ENCODE measurements at regions not wholly inside any gene's neighbourhood (a gene's known extent, or its start where the extent isn't known, plus 50 kb on each side); places are given as distances from the start of the nearest gene placed in this dataset.

- DNase-seq = peak; percentile 61
These were observed 356.9 kb downstream of the ZNF521 start for GRCh38 chr18:24995056-24995455.

- peak; percentile 28 for DNase-seq
These were observed 356.2 kb downstream of the ZNF521 start for GRCh38 chr18:24995755-24996154.

- DNase-seq = no peak
These were observed 352.2 kb downstream of the ZNF521 start for GRCh38 chr18:24999650-25000267.

GRCh38 chr18:25001803-25002202 is 350.2 kb downstream of the ZNF521 start:
- DNase-seq = no peak

GRCh38 chr18:25005541-25006403 is 346.2 kb downstream of the ZNF521 start:
- peak; percentile 92 for DNase-seq

GRCh38 chr18:25010623-25011374 is 341.2 kb downstream of the ZNF521 start:
- no peak for DNase-seq
